Central memory CD8-positive, alpha-beta T cell (primary cell): ENCODE measurements at regions not wholly inside any gene's neighbourhood (a gene's known extent, or its start where the extent isn't known, plus 50 kb on each side); places are given as distances from the start of the nearest gene placed in this dataset.

ENCODE experiments used
- ATAC-seq: fragments of 150-1000 bp; cut with Tn5 transposase; replicated peaks from 2 replicates; pipeline ENCODE4 v1.10.0; 2022; ENCODE audit warnings: mild to moderate bottlenecking, moderate FRiP score, moderate number of reproducible peaks; ENCODE audit not compliant: poor library complexity, severe bottlenecking; ENCODE audit errors: extremely low read depth
- DNase-seq, 2 donors: peaks; one replicate each; pipeline ENCODE4 v3.0.0; 2021; ENCODE audit warnings: low spot score in 2 of 2
- H3K27ac Mint-ChIP-seq: one replicate; pipeline ENCODE4 v1.8.0; 2022; ENCODE audit warnings: low read depth, mild to moderate bottlenecking, moderate library complexity, mixed read lengths
- H3K27me3 Mint-ChIP-seq: one replicate; pipeline ENCODE4 v1.8.0; 2022; ENCODE audit warnings: mixed read lengths
- H3K36me3 Mint-ChIP-seq: one replicate; pipeline ENCODE4 v1.8.0; 2022; ENCODE audit warnings: mild to moderate bottlenecking, moderate library complexity, mixed read lengths; ENCODE audit not compliant: insufficient read depth
- H3K4me1 Mint-ChIP-seq: one replicate; pipeline ENCODE4 v1.8.0; 2022; ENCODE audit warnings: mixed read lengths
- H3K4me3 Mint-ChIP-seq: one replicate; pipeline ENCODE4 v1.8.0; 2022; ENCODE audit warnings: mild to moderate bottlenecking, moderate library complexity, mixed read lengths
- H3K9me3 Mint-ChIP-seq: one replicate; pipeline ENCODE4 v1.8.0; 2022; ENCODE audit warnings: mixed read lengths

GRCh38 chr14:101460521-101460920, 100.8 kb upstream of the DIO3 start:
- ATAC-seq = no peak
- H3K4me1 Mint-ChIP-seq = no peaks in the 10 kb centered on the region
- H3K4me3 Mint-ChIP-seq = no peak overlapping the region
- H3K36me3 Mint-ChIP-seq = no peaks in the 10 kb centered on the region
- no peak overlapping the region for H3K27ac Mint-ChIP-seq
- H3K27me3 Mint-ChIP-seq = peaks cover 18% of the 10 kb centered on the region
- DNase-seq = no peak
- H3K9me3 Mint-ChIP-seq = no peaks in the 10 kb centered on the region

GRCh38 chr14:101460986-101461750, 100.1 kb upstream of the DIO3 start:
- Mint-ChIP-seq H3K9me3 (no peaks in the 10 kb centered on the region), H3K4me3 (no peak overlapping the region), H3K4me1 (no peaks in the 10 kb centered on the region), H3K36me3 (no peaks in the 10 kb centered on the region), H3K27me3 (peaks cover 12% of the 10 kb centered on the region), H3K27ac (no peak overlapping the region)
- no peak for ATAC-seq
- DNase-seq = no peak

- Mint-ChIP-seq H3K36me3 (no peaks in the 10 kb centered on the region), H3K4me3 (no peak overlapping the region), H3K27me3 (peaks cover 11% of the 10 kb centered on the region), H3K9me3 (no peaks in the 10 kb centered on the region), H3K4me1 (no peaks in the 10 kb centered on the region), H3K27ac (no peak overlapping the region)
- no peak for ATAC-seq
- no peak for DNase-seq
These were observed 99.4 kb upstream of the DIO3 start for GRCh38 chr14:101461891-101462290.

- DNase-seq = no peak
- Mint-ChIP-seq H3K36me3 (no peaks in the 10 kb centered on the region), H3K4me1 (no peaks in the 10 kb centered on the region), H3K27me3 (peaks cover 17% of the 10 kb centered on the region), H3K27ac (no peak overlapping the region), H3K9me3 (no peaks in the 10 kb centered on the region), H3K4me3 (no peak overlapping the region)
- ATAC-seq = no peak
These were observed 98.3 kb upstream of the DIO3 start for GRCh38 chr14:101462726-101463565.

- no peaks in the 10 kb centered on the region for H3K4me1 Mint-ChIP-seq
These were observed 97.6 kb upstream of the DIO3 start for GRCh38 chr14:101463566-101464171.

GRCh38 chr14:101464310-101464983, 96.8 kb upstream of the DIO3 start:
- ATAC-seq (no peak), DNase-seq (no peak)
- H3K27ac Mint-ChIP-seq = no peak overlapping the region
- no peak overlapping the region for H3K4me3 Mint-ChIP-seq
- peaks cover 17% of the 10 kb centered on the region for H3K27me3 Mint-ChIP-seq
- H3K4me1 Mint-ChIP-seq = no peaks in the 10 kb centered on the region
- H3K36me3 Mint-ChIP-seq = no peaks in the 10 kb centered on the region
- H3K9me3 Mint-ChIP-seq = no peaks in the 10 kb centered on the region

More at GRCh38 chr14:101463566-101464171, 97.6 kb upstream of the DIO3 start:
- no peak for ATAC-seq
- Mint-ChIP-seq H3K4me3 (no peak overlapping the region), H3K9me3 (no peaks in the 10 kb centered on the region), H3K36me3 (no peaks in the 10 kb centered on the region), H3K27ac (no peak overlapping the region), H3K27me3 (peaks cover 17% of the 10 kb centered on the region)
- DNase-seq = no peak

- Mint-ChIP-seq H3K4me3 (no peak overlapping the region), H3K27ac (no peak overlapping the region), H3K4me1 (no peaks in the 10 kb centered on the region), H3K36me3 (no peaks in the 10 kb centered on the region), H3K9me3 (no peaks in the 10 kb centered on the region), H3K27me3 (peaks cover 17% of the 10 kb centered on the region)
- no peak for ATAC-seq
- DNase-seq = no peak
These were observed 96.1 kb upstream of the DIO3 start for GRCh38 chr14:101464984-101465794.

- Mint-ChIP-seq H3K36me3 (no peaks in the 10 kb centered on the region), H3K27me3 (peaks cover 18% of the 10 kb centered on the region), H3K4me3 (no peak overlapping the region), H3K9me3 (no peaks in the 10 kb centered on the region), H3K4me1 (no peaks in the 10 kb centered on the region), H3K27ac (no peak overlapping the region)
- DNase-seq (no peak), ATAC-seq (no peak)
These were observed 95.4 kb upstream of the DIO3 start for GRCh38 chr14:101465795-101466448.

- H3K27ac Mint-ChIP-seq = no peak overlapping the region
- H3K4me1 Mint-ChIP-seq = no peaks in the 10 kb centered on the region
- no peak for ATAC-seq
- DNase-seq = no peak
- no peak overlapping the region for H3K4me3 Mint-ChIP-seq
- H3K36me3 Mint-ChIP-seq = no peaks in the 10 kb centered on the region
- H3K9me3 Mint-ChIP-seq = no peaks in the 10 kb centered on the region
- peaks cover 25% of the 10 kb centered on the region for H3K27me3 Mint-ChIP-seq
These were observed 94.7 kb upstream of the DIO3 start for GRCh38 chr14:101466456-101467180.

GRCh38 chr14:101467181-101467926, 93.9 kb upstream of the DIO3 start:
- Mint-ChIP-seq H3K4me1 (no peaks in the 10 kb centered on the region), H3K4me3 (no peak overlapping the region), H3K36me3 (no peaks in the 10 kb centered on the region), H3K27ac (no peak overlapping the region), H3K9me3 (no peaks in the 10 kb centered on the region), H3K27me3 (peaks cover 28% of the 10 kb centered on the region)
- no peak for DNase-seq
- no peak for ATAC-seq
